ENCODE measurements at regions not wholly inside any gene's neighbourhood (a gene's known extent, or its start where the extent isn't known, plus 50 kb on each side); places are given as distances from the start of the nearest gene placed in this dataset.

DNA sequence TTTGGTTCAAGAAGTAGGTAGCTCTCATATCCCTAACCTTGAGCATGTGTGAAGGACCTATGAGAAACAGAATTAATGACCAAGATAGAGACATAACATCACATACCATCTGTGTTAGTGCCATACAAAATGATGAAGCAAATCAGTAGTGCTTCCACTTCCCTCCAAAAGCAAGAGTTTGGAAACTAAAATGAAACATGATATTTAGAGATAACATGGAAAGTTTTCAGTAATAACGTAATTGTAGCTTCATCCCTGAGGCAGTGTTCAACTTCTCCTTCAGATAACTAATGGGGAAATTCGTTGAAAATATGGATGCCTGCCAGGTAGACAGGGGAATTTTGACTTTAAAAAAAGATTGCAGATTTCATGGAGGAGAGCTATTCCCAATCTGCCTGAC, 248.4 kb upstream of the IRAK1BP1 start:
- Histone ChIP-seq H3K27ac (ENCODE audit: low read depth, low read length) (no peak overlapping the region), H3K79me2 (ENCODE audit: control insufficient read depth, low read length) (no peaks in the 10 kb centered on the region), H3K9me3 (ENCODE audit: control insufficient read depth, insufficient read depth, low read length) (no peaks in the 10 kb centered on the region), H3K9me2 (replicated peaks; ENCODE audit: control insufficient read depth, low read length) (no peaks in the 10 kb centered on the region), H3K27me3 (ENCODE audit: control insufficient read depth, low read length) (no peaks in the 10 kb centered on the region), H3K4me2 (ENCODE audit: low read length) (no peak overlapping the region), H3K36me3 (ENCODE audit: control insufficient read depth, low read length) (no peaks in the 10 kb centered on the region), H3K4me1 (ENCODE audit: control insufficient read depth, low read length) (no peaks in the 10 kb centered on the region), H4K20me1 (ENCODE audit: control insufficient read depth, insufficient read depth, low read depth, low read length) (no peaks in the 10 kb centered on the region), H3K4me3 (ENCODE audit: low read length) (no peak overlapping the region), H3F3A (ENCODE audit: control insufficient read depth, insufficient read depth) (no peaks in the 10 kb centered on the region)
- TF ChIP-seq, protein P1, sequence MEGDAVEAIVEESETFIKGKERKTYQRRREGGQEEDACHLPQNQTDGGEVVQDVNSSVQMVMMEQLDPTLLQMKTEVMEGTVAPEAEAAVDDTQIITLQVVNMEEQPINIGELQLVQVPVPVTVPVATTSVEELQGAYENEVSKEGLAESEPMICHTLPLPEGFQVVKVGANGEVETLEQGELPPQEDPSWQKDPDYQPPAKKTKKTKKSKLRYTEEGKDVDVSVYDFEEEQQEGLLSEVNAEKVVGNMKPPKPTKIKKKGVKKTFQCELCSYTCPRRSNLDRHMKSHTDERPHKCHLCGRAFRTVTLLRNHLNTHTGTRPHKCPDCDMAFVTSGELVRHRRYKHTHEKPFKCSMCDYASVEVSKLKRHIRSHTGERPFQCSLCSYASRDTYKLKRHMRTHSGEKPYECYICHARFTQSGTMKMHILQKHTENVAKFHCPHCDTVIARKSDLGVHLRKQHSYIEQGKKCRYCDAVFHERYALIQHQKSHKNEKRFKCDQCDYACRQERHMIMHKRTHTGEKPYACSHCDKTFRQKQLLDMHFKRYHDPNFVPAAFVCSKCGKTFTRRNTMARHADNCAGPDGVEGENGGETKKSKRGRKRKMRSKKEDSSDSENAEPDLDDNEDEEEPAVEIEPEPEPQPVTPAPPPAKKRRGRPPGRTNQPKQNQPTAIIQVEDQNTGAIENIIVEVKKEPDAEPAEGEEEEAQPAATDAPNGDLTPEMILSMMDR (IDR thresholded peaks at IDR 0.05; ENCODE audit: low read depth, low read length, poor library complexity, severe bottlenecking): no peak
- no peak for TF ChIP-seq EZH2phosphoT487 (IDR thresholded peaks at IDR 0.05; ENCODE audit: borderline replicate concordance, low read length)

DNA sequence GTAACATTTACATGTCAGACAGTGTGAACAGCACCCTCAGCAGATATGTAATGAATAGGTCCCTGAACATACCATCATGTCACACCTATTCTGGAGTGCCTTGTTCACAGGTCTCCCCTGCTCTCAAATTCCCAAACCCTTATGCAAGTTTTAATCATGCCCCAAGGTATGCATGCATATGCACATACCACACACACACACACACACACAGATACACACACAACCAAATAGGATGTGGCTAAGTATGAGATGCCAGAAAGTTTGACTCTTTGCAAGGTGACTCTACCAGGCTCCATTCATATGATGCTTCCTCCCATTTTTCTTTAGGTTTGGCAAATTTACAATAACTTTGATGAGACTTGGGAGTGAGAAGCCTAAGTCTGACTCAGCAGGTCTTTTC, 243.8 kb upstream of the IRAK1BP1 start:
- no peaks in the 10 kb centered on the region for H3F3A ChIP-seq (ENCODE audit: control insufficient read depth, insufficient read depth)
- H3K4me1 ChIP-seq (ENCODE audit: control insufficient read depth, low read length): no peaks in the 10 kb centered on the region
- H3K27ac ChIP-seq (ENCODE audit: low read depth, low read length): no peak overlapping the region
- no peak for TF ChIP-seq EZH2phosphoT487 (IDR thresholded peaks at IDR 0.05; ENCODE audit: borderline replicate concordance, low read length)
- TF ChIP-seq, protein P1 (IDR thresholded peaks at IDR 0.05; ENCODE audit: low read depth, low read length, poor library complexity, severe bottlenecking): no peak
- H3K4me2 ChIP-seq (ENCODE audit: low read length): no peak overlapping the region
- H3K36me3 ChIP-seq (ENCODE audit: control insufficient read depth, low read length): no peaks in the 10 kb centered on the region
- no peaks in the 10 kb centered on the region for H3K27me3 ChIP-seq (ENCODE audit: control insufficient read depth, low read length)
- H3K9me2 ChIP-seq (replicated peaks; ENCODE audit: control insufficient read depth, low read length): no peaks in the 10 kb centered on the region
- no peaks in the 10 kb centered on the region for H4K20me1 ChIP-seq (ENCODE audit: control insufficient read depth, insufficient read depth, low read depth, low read length)
- H3K4me3 ChIP-seq (ENCODE audit: low read length): no peak overlapping the region
- H3K79me2 ChIP-seq (ENCODE audit: control insufficient read depth, low read length): no peaks in the 10 kb centered on the region
- no peaks in the 10 kb centered on the region for H3K9me3 ChIP-seq (ENCODE audit: control insufficient read depth, insufficient read depth, low read length)

DNA sequence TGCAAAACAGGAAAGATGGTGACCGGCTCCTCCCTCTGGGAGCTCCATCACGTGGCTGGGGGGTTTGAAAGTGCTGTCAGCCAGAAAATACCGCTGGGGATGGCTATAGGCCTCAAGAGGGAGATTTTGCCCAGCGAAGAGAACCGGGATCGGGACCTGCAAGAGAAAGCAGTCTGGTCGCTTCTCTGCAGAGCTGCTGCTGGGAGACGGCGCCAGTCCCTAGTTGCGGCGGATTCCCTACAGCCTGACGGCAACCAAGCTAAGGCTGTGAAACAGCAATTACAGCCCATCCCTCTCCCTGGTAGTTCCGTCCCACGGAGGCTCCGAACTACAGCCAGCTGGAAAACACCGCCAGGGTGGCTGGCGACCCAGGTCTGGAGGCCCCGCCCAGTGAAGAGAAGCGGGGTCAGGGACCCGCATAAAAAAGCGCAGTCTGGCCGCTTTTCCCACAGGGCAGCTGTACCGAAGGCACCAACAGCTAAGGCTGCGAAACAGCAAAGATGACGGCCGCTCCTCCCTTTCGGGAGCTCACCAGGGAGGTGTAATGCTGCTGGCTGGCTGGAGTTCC, 238.1 kb upstream of the IRAK1BP1 start:
- H3K27ac ChIP-seq (ENCODE audit: low read depth, low read length): no peak overlapping the region
- no peaks in the 10 kb centered on the region for H3K27me3 ChIP-seq (ENCODE audit: control insufficient read depth, low read length)
- H3K4me3 ChIP-seq (ENCODE audit: low read length): no peak overlapping the region
- no peaks in the 10 kb centered on the region for H3K9me3 ChIP-seq (ENCODE audit: control insufficient read depth, insufficient read depth, low read length)
- H3K36me3 ChIP-seq (ENCODE audit: control insufficient read depth, low read length): no peaks in the 10 kb centered on the region
- no peak overlapping the region for H3K4me2 ChIP-seq (ENCODE audit: low read length)
- no peaks in the 10 kb centered on the region for H3F3A ChIP-seq (ENCODE audit: control insufficient read depth, insufficient read depth)
- no peaks in the 10 kb centered on the region for H4K20me1 ChIP-seq (ENCODE audit: control insufficient read depth, insufficient read depth, low read depth, low read length)
- no peaks in the 10 kb centered on the region for H3K79me2 ChIP-seq (ENCODE audit: control insufficient read depth, low read length)
- H3K4me1 ChIP-seq (ENCODE audit: control insufficient read depth, low read length): no peaks in the 10 kb centered on the region
- no peak for TF ChIP-seq EZH2phosphoT487 (IDR thresholded peaks at IDR 0.05; ENCODE audit: borderline replicate concordance, low read length)
- TF ChIP-seq, protein P1 (IDR thresholded peaks at IDR 0.05; ENCODE audit: low read depth, low read length, poor library complexity, severe bottlenecking): no peak
- no peaks in the 10 kb centered on the region for H3K9me2 ChIP-seq (replicated peaks; ENCODE audit: control insufficient read depth, low read length)

All from DOHH2 (cell line).